NCI-H128 (cell line): ENCODE measurements at regions not wholly inside any gene's neighbourhood (a gene's known extent, or its start where the extent isn't known, plus 50 kb on each side); places are given as distances from the start of the nearest gene placed in this dataset.

Source experiments
- DNase-seq: peaks from one replicate; lab custom pipeline; 2025; ENCODE audit not compliant: unreplicated experiment; lab: John Stamatoyannopoulos, UW

- DNase-seq: no peak
These were observed 61.8 kb upstream of the PTPRD start for GRCh38 chr9:10674586-10674985.

- no peak for DNase-seq
These were observed 65.2 kb upstream of the PTPRD start for GRCh38 chr9:10678010-10678409.

DNA sequence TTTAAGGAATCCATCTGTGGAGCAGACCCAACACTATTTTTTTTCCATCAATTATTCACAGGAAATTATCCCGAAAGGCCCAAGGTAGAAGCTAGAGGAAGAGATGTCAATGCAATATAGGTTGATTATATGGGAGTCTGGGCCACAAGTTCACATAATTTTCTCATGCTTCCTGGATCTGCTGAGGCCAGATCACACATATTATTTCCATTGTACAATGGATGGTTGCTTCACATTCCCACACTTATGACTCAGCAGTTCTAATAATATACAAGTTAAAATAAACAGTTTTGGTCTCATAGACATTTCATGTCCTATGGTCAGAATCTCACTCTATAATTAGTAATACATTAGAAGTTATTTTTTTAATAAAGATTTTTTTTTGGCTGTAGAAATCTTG lies 66.0 kb upstream of the PTPRD start:
- no peak for DNase-seq

- no peak for DNase-seq
These were observed 74.1 kb upstream of the PTPRD start for GRCh38 chr9:10686943-10687342.

DNA sequence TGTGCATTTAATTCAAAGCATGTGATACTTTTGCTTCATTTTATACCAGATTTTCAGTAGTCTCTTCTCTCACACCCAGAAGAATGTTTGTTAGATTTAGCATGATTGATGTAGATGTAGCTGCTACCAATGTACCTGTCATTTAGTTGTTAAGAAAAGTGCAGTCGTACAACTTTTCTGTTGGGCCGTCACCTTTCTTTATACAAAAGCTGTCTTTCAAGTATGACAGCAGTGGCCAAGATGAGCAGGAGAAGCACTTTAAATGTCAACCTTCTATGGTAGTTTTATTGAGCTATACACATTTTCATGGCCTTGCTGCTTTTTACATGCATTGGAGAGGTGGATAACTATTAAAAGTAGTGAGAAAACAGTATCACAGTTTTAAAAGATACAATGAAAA lies 77.7 kb upstream of the PTPRD start:
- no peak for DNase-seq

DNA sequence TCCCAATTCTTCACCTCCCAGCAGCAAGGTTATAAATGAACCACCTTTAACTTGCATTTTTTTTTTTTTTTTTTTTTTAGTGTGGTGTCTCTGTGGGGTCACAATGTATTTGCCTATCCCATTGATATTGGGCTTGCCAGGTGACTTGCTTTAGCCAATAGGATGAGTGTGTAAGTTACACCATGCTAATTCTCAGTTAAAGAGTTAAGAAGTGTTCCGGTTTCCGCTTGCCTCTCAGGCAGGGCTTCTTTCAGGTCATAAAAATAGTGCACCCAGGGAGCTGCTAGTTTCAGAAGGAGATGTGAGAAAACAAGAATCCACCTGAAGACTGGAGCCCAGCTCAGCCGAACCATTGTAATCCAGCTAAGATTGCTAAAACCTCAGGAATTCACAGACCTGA lies 84.2 kb upstream of the PTPRD start:
- no peak for DNase-seq

DNA sequence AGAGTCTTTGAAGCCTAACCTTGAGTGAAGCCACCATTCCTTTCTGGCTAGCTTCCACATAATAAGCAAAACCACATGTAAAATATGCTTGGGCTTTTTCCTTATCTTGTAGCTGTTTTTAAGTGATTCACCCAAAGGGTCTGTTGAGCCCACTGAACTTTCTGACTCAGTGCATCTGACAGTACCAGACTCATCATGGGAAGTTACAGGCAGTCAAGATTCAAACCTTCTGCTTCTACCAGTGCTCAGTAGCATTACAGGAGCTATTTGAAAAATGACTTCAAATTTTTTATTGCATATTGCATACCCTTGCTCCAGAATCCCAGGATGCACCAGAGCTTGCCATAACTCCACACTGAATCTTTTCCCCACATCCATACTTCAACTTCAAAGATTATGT lies 87.5 kb upstream of the PTPRD start:
- DNase-seq: no peak

DNA sequence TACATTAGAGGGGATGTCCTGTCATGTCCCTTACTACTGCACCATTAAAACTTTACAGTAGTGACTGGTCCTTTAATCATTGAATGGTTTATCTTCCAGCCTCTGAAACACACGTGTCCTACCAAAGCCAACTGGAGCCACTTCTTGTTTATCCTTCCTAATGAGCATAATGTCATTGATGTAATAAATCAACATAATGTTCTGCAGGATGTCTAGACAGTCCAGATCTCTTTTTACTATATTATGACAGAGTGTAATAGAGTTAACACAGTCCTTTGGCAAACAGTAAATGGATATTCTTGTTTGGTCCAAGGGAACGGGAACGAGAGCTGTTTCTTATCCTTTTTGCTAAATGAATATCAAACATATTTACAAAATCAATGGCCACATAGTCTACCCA lies 88.1 kb upstream of the PTPRD start:
- DNase-seq: no peak

DNA sequence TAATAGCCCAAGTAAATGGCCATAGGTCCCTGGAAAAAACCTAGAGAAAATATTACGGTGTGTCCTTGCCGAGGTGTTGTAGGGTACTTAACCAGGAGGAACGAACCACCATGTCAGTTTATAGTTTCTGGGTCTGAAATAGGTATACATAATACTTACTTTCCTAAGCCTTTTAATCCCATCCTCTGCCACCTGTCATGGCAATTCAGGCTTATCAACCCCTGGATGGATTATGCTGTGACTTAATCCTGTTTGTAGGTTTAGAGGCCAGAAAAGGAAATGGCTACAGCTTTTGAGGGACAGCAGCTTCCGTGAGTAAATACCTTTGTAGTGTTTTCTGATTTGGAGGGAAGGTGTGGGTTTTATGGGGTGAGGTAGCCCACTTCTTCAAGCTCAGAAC lies 89.1 kb upstream of the PTPRD start:
- DNase-seq: no peak

GRCh38 chr9:10703139-10703538 lies 90.3 kb upstream of the PTPRD start:
- DNase-seq: no peak

- DNase-seq: no peak
These were observed 91.9 kb upstream of the PTPRD start for GRCh38 chr9:10704720-10705119.

- DNase-seq: no peak
These were observed 92.6 kb upstream of the PTPRD start for GRCh38 chr9:10705383-10705782.

DNA sequence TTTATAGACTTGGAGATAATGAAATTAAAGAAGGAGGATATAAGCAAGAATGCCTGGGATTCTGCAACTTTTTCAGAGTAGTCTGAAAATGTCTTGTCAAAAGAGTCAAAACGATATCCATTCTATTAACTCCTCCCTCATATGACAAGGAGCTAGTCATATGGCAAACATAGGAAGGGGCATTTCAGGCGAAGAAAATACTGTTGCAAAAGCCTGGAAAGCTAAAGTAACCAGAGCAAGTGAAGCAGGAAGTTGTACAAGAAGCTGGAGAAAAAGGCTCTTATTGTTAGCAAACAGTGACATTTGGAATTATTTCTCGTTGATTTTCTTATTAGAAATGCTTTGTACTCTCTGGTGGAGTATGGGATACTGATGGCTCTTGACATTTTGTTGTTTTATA lies 94.0 kb upstream of the PTPRD start:
- no peak for DNase-seq

GRCh38 chr9:10721301-10721700 lies 108.5 kb upstream of the PTPRD start:
- no peak for DNase-seq

GRCh38 chr9:10729213-10729612 lies 116.4 kb upstream of the PTPRD start:
- no peak for DNase-seq

GRCh38 chr9:10744669-10745068 lies 131.9 kb upstream of the PTPRD start:
- no peak for DNase-seq

- DNase-seq: no peak
These were observed 140.7 kb upstream of the PTPRD start for GRCh38 chr9:10753474-10753873.

- no peak for DNase-seq
These were observed 151.7 kb upstream of the PTPRD start for GRCh38 chr9:10764481-10764880.

DNA sequence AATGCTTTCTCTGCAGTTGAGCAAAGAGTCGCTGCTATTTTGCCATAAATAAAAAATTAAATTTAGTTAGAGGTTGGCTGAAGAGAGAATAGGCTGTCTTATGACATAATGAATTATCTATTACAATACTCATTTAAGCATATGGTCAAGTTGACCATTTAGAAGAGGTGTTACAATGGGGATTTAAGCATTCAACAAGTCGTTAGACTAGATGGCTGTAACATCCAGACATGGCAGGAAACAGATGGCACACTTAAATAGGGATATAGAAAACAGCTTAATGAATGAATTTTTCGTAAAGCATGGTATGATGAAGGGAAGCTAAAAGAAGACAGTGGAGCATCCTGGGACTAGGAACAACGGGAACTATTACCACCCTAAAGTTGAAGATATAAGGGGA lies 160.3 kb upstream of the PTPRD start:
- DNase-seq: no peak

- DNase-seq: no peak
These were observed 161.2 kb upstream of the PTPRD start for GRCh38 chr9:10774051-10774450.

- no peak for DNase-seq
These were observed 172.5 kb upstream of the PTPRD start for GRCh38 chr9:10785255-10785654.

DNA sequence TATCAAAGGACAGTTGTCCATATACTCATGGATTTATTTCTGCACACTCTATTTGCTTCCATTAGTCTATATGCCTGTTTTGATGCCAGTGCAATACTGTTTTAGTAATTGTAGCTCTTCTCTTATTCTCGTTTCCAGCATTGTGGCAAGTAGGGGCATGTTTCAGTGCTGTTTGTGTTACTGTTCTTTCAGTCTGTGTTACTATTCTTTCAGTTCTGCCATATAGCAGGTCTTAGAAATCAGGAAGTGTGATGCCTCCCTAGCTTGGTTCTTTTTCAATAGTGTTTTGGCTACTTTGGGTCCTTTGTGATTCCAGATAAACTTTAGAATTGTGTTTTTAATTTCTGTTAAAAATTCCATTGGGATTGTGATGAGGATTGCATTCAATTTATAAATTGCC lies 180.5 kb upstream of the PTPRD start:
- DNase-seq: no peak

DNA sequence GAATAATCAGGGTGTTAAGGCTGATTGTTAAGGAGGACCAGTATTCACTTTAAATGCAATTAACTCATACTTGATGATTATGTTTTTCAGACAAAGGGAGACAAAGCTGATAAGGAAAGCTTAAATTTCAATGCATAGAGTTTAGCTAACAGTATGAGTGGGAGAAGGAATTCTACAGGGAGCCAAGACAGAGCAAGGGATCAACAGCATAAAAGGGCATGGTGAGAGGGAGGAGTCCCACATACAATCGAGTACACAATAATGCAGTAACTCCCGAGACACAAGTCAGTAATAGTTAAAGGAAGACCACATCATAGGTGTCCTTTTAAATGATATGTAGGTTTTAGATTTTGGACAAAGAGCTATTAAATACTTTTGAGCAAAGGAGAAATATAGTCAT lies 191.7 kb upstream of the PTPRD start:
- DNase-seq: no peak

DNA sequence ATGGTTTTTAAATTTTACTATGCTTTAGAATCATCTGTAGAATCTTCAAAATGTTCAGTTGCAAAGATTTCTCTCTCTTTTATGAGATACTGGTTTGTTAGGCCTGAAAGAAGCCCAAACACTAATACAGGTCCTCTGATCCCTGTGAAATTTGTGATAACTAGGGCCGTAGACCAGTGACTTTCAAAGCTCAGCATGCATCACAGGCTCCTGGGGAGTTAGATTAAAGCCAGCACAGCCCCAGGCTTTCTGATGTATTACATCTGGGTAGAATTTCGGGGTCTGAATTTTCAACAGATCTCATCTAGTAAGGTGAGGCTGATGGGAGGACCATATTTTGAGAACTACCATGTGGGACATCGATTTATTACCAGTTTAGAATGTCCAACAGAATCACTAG lies 194.1 kb upstream of the PTPRD start:
- DNase-seq: no peak
